ENCODE measurements at regions not wholly inside any gene's neighbourhood (a gene's known extent, or its start where the extent isn't known, plus 50 kb on each side); places are given as distances from the start of the nearest gene placed in this dataset.
"Not testable (repeated sequence)": the region's sequence is repeated elsewhere in the genome, so short reads cannot be mapped to it uniquely, and the experiment has no call there.

DNA sequence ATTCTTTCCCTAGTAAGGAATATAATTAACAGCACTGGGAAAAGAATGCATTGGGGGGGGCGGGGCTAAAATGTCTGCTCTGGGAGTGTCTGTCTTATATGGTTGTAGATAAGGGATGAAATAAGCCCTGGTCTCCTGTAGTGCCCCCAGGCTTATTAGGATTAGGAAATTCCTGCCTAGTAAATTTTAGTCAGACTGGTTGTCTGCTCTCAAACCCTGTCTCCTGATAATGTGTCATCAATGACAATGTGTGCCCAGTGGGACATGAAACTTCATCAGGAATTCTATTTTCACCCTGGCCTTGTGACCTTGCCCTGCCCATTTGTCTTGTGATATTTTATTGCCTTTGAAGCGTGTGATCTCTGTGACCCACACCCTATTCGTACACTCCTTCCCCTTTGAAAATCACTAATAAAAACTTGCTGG, 61.9 kb upstream of the UGT2B7 start:
- not testable (repeated sequence) for H3K36me3 ChIP-seq (ENCODE audit: control insufficient read depth, insufficient read depth, low read length); H3K27ac ChIP-seq (ENCODE audit: low read depth, low read length); H3K9me3 ChIP-seq (ENCODE audit: control insufficient read depth, insufficient read depth, low read length); H3K4me1 ChIP-seq (ENCODE audit: control insufficient read depth, insufficient read depth, low read length); H3K4me3 ChIP-seq (ENCODE audit: low read depth, low read length); H3K27me3 ChIP-seq (ENCODE audit: control insufficient read depth, insufficient read depth, low read length); DNase-seq (ENCODE audit: low read depth in 4 of 6, low spot score in 6 of 6)
- WGBS (ENCODE audit: insufficient coverage), result 20% methylated on average over 1 of the region's 3 CpGs

DNA sequence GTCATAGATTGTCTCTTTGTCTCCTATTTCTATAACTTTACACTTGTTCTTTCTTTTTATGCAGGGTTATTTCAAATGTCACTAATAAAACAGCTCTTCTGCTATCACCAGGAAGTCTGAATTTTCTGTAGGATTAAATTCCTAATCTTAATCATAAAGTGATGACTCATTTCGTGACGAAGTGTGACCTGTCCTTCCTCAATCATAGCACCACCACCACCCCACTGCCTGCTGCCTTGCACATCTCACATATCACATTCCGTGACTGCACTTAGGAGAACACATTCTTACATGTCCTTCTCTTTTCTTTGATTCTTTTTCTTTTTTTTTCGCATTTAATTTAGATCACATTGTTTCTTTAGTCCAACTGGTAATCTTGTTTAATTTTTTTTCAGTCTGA, 57.7 kb upstream of the UGT2B7 start:
- WGBS (ENCODE audit: insufficient coverage), result 94% methylated on average over 3 of the region's 4 CpGs
- H3K4me3 ChIP-seq (ENCODE audit: low read depth, low read length), result no peak overlapping the region
- no peaks in the 10 kb centered on the region for H3K9me3 ChIP-seq (ENCODE audit: control insufficient read depth, insufficient read depth, low read length)
- H3K36me3 ChIP-seq (ENCODE audit: control insufficient read depth, insufficient read depth, low read length), result no peaks in the 10 kb centered on the region
- DNase-seq (ENCODE audit: low read depth in 4 of 6, low spot score in 6 of 6), result no peak
- H3K27me3 ChIP-seq (ENCODE audit: control insufficient read depth, insufficient read depth, low read length), result no peaks in the 10 kb centered on the region
- H3K4me1 ChIP-seq (ENCODE audit: control insufficient read depth, insufficient read depth, low read length), result no peaks in the 10 kb centered on the region
- H3K27ac ChIP-seq (ENCODE audit: low read depth, low read length), result no peak overlapping the region

DNA sequence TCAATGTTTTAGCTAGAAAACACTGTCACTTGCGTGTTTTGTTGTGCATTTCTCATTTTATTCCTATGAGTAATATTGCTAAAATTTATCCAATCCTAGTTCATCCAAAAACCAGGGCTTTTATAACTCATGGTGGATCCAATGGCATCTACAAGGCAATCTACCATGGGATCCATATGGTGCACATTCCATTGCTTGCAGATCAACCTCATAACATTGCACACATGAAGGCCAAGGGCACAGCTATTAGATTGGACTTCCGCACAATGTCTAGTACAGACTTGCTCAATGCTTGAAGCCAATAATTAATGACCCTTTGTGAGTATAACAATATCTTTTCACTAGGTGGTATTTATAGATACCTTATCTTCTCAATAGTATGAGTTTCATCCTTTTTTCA, 57.2 kb upstream of the UGT2B7 start:
- H3K9me3 ChIP-seq (ENCODE audit: control insufficient read depth, insufficient read depth, low read length), result no peaks in the 10 kb centered on the region
- no peak for DNase-seq (ENCODE audit: low read depth in 4 of 6, low spot score in 6 of 6)
- no CpG with 5 or more reads among the region's 2 CpGs for WGBS (ENCODE audit: insufficient coverage)
- H3K27ac ChIP-seq (ENCODE audit: low read depth, low read length), result no peak overlapping the region
- no peaks in the 10 kb centered on the region for H3K36me3 ChIP-seq (ENCODE audit: control insufficient read depth, insufficient read depth, low read length)
- no peak overlapping the region for H3K4me3 ChIP-seq (ENCODE audit: low read depth, low read length)
- no peaks in the 10 kb centered on the region for H3K27me3 ChIP-seq (ENCODE audit: control insufficient read depth, insufficient read depth, low read length)
- H3K4me1 ChIP-seq (ENCODE audit: control insufficient read depth, insufficient read depth, low read length), result no peaks in the 10 kb centered on the region

DNA sequence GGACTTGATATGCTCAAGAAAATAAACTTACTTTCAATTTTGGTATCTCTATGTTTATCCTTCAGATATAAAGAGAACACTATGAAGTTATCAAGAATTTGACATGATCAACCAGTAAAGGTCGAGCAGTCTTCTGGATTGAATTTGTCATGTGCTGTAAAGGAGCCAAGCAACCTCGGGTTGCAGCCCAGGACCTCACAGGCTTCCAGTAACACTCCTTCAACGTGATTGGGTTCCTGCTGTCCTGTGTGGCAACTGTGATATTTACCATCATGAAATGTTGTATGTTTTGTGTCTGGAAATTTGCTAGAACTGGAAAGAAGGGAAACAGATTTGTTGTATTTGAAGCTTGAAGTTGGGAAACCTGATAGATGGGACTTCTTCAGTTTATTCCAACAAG, 52.0 kb upstream of the UGT2B7 start:
- Histone ChIP-seq H3K36me3 (ENCODE audit: control insufficient read depth, insufficient read depth, low read length) (no peaks in the 10 kb centered on the region), H3K4me1 (ENCODE audit: control insufficient read depth, insufficient read depth, low read length) (no peaks in the 10 kb centered on the region), H3K9me3 (ENCODE audit: control insufficient read depth, insufficient read depth, low read length) (no peaks in the 10 kb centered on the region), H3K4me3 (ENCODE audit: low read depth, low read length) (no peak overlapping the region), H3K27ac (ENCODE audit: low read depth, low read length) (no peak overlapping the region), H3K27me3 (ENCODE audit: control insufficient read depth, insufficient read depth, low read length) (no peaks in the 10 kb centered on the region)
- 86% methylated on average over 3 of the region's 3 CpGs for WGBS (ENCODE audit: insufficient coverage)
- DNase-seq (ENCODE audit: low read depth in 4 of 6, low spot score in 6 of 6), result no peak

All from spinal cord (tissue), 9 donors.